Chondrocyte (in vitro differentiated cells): ENCODE measurements at regions not wholly inside any gene's neighbourhood (a gene's known extent, or its start where the extent isn't known, plus 50 kb on each side); places are given as distances from the start of the nearest gene placed in this dataset.

Experiments
- DNase-seq: peaks from one replicate; pipeline ENCODE4 v3.0.0; 2021; ENCODE audit warnings: mixed read lengths, low spot score
- H3K27ac Mint-ChIP-seq: one replicate; pipeline ENCODE4 v1.8.0; 2021; ENCODE audit warnings: mild to moderate bottlenecking, moderate library complexity, mixed read lengths; ENCODE audit not compliant: unreplicated experiment
- H3K27me3 Mint-ChIP-seq: 2 replicates; pipeline ENCODE4 v1.8.0; 2021; ENCODE audit warnings: low read depth, mixed read lengths
- H3K36me3 Mint-ChIP-seq: 2 replicates; pipeline ENCODE4 v1.8.0; 2021; ENCODE audit warnings: low read depth, mixed read lengths
- H3K4me1 Mint-ChIP-seq: 2 replicates; pipeline ENCODE4 v1.8.0; 2021; ENCODE audit warnings: low read depth, mild to moderate bottlenecking, mixed read lengths
- H3K4me3 Mint-ChIP-seq: one replicate; pipeline ENCODE4 v1.8.0; 2021; ENCODE audit warnings: mild to moderate bottlenecking, moderate library complexity, mixed read lengths; ENCODE audit not compliant: unreplicated experiment
- H3K9me3 Mint-ChIP-seq: 2 replicates; pipeline ENCODE4 v1.8.0; 2021; ENCODE audit warnings: low read depth, mixed read lengths
- TF ChIP-seq, protein P1 (sequence below): fragments of 200-600 bp; sonication (generic); IDR thresholded peaks from 2 replicates; pipeline ENCODE4 v1.5.0; 2021; ENCODE audit warnings: antibody characterized with exemption, mild to moderate bottlenecking, moderate library complexity

- TF ChIP-seq, protein P1, sequence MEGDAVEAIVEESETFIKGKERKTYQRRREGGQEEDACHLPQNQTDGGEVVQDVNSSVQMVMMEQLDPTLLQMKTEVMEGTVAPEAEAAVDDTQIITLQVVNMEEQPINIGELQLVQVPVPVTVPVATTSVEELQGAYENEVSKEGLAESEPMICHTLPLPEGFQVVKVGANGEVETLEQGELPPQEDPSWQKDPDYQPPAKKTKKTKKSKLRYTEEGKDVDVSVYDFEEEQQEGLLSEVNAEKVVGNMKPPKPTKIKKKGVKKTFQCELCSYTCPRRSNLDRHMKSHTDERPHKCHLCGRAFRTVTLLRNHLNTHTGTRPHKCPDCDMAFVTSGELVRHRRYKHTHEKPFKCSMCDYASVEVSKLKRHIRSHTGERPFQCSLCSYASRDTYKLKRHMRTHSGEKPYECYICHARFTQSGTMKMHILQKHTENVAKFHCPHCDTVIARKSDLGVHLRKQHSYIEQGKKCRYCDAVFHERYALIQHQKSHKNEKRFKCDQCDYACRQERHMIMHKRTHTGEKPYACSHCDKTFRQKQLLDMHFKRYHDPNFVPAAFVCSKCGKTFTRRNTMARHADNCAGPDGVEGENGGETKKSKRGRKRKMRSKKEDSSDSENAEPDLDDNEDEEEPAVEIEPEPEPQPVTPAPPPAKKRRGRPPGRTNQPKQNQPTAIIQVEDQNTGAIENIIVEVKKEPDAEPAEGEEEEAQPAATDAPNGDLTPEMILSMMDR, result no peak
- Mint-ChIP-seq H3K9me3 (peaks cover 14% of the 10 kb centered on the region), H3K27ac (no peak overlapping the region), H3K27me3 (no peaks in the 10 kb centered on the region), H3K4me1 (peaks cover 7% of the 10 kb centered on the region), H3K4me3 (no peak overlapping the region), H3K36me3 (peaks cover 4% of the 10 kb centered on the region)
- no peak for DNase-seq
Measured at GRCh38 chr3:24981309-24981708, 446.8 kb upstream of the RARB start.

- DNase-seq, result no peak
- Mint-ChIP-seq H3K9me3 (peaks cover 14% of the 10 kb centered on the region), H3K27ac (no peak overlapping the region), H3K36me3 (peaks cover 4% of the 10 kb centered on the region), H3K4me1 (peaks cover 7% of the 10 kb centered on the region), H3K4me3 (no peak overlapping the region), H3K27me3 (no peaks in the 10 kb centered on the region)
- TF ChIP-seq, protein P1, result no peak
Measured at GRCh38 chr3:24981924-24982323, 446.1 kb upstream of the RARB start.

- H3K4me3 Mint-ChIP-seq, result no peak overlapping the region
- peaks cover 11% of the 10 kb centered on the region for H3K4me1 Mint-ChIP-seq
- no peak overlapping the region for H3K27ac Mint-ChIP-seq
- H3K9me3 Mint-ChIP-seq, result no peaks in the 10 kb centered on the region
- no peaks in the 10 kb centered on the region for H3K27me3 Mint-ChIP-seq
- no peaks in the 10 kb centered on the region for H3K36me3 Mint-ChIP-seq
- TF ChIP-seq, protein P1, result no peak
- no peak for DNase-seq
Measured at GRCh38 chr3:24985668-24986067, 442.4 kb upstream of the RARB start.

GRCh38 chr3:24986612-24987011 is 441.5 kb upstream of the RARB start:
- H3K4me3 Mint-ChIP-seq, result no peak overlapping the region
- H3K27me3 Mint-ChIP-seq, result no peaks in the 10 kb centered on the region
- TF ChIP-seq, protein P1, result no peak
- H3K27ac Mint-ChIP-seq, result no peak overlapping the region
- no peak for DNase-seq
- peaks cover 11% of the 10 kb centered on the region for H3K4me1 Mint-ChIP-seq
- no peaks in the 10 kb centered on the region for H3K9me3 Mint-ChIP-seq
- H3K36me3 Mint-ChIP-seq, result no peaks in the 10 kb centered on the region

DNA sequence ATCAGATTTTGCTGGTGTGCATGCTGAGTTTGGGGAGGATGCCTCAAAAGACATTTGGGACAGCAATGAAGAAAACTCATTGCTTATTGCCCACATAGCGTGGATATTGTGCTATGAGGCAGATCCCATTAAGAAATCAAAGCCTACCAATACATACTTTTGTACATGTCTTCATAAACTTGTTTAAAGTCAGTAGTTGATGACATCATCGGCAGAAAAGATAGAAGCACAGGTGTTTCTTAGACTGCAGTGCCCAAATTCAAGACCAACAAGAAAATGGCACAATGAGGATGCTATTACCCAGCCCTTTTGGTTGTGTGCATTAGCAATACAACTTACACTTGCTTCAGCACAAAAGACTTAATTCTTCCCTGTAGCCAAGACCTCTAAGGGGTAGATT is 428.7 kb upstream of the RARB start:
- H3K27me3 Mint-ChIP-seq, result no peaks in the 10 kb centered on the region

More for the DNA sequence above, 428.7 kb upstream of the RARB start:
- DNase-seq, result no peak
- H3K27ac Mint-ChIP-seq, result no peak overlapping the region
- H3K9me3 Mint-ChIP-seq, result no peaks in the 10 kb centered on the region
- TF ChIP-seq, protein P1, result no peak
- H3K4me3 Mint-ChIP-seq, result no peak overlapping the region
- H3K36me3 Mint-ChIP-seq, result no peaks in the 10 kb centered on the region
- H3K4me1 Mint-ChIP-seq, result peaks cover 34% of the 10 kb centered on the region
